Liver (tissue), 7 donors: ENCODE measurements at regions not wholly inside any gene's neighbourhood (a gene's known extent, or its start where the extent isn't known, plus 50 kb on each side); places are given as distances from the start of the nearest gene placed in this dataset.

Experiments used
- DNase-seq: peaks from one replicate; pipeline ENCODE4 v3.0.0-alpha.2; 2017; ENCODE audit warnings: low spot score
- H3K27ac ChIP-seq, 2 donors: one replicate each; pipeline ENCODE4 v1.7.0; 2013; ENCODE audit warnings: inconsistent platforms in 2 of 2, low read length in 2 of 2, control low read depth in 1 of 2, low read depth in 1 of 2, mild to moderate bottlenecking in 1 of 2
- H3K27me3 ChIP-seq, 4 donors: one replicate each; pipeline versions ENCODE4 v1.6.1 to v1.7.0; 2013; ENCODE audit warnings: low read length in 3 of 4, inconsistent platforms in 1 of 4, mild to moderate bottlenecking in 1 of 4, moderate library complexity in 1 of 4; ENCODE audit not compliant: control insufficient read depth in 4 of 4, insufficient read depth in 4 of 4
- H3K36me3 ChIP-seq, 4 donors: one replicate each; pipeline versions ENCODE4 v1.6.1 to v1.7.0; 2013; ENCODE audit warnings: low read length in 3 of 4, mild to moderate bottlenecking in 3 of 4, low read depth in 1 of 4, moderate library complexity in 1 of 4; ENCODE audit not compliant: control insufficient read depth in 4 of 4, insufficient read depth in 3 of 4
- H3K4me1 ChIP-seq, 4 donors: one replicate each; pipeline versions ENCODE4 v1.6.1 to v1.7.0; 2013; ENCODE audit warnings: low read length in 3 of 4, mild to moderate bottlenecking in 3 of 4, moderate library complexity in 1 of 4; ENCODE audit not compliant: control insufficient read depth in 4 of 4, insufficient read depth in 4 of 4
- H3K4me3 ChIP-seq, 3 donors: one replicate each; pipeline versions ENCODE4 v1.6.1 to v1.7.0; 2013; ENCODE audit warnings: low read length in 3 of 3, control low read depth in 1 of 3, low read depth in 1 of 3, mild to moderate bottlenecking in 1 of 3
- H3K9ac ChIP-seq, 2 donors: one replicate each; pipeline ENCODE4 v1.7.0; 2013; ENCODE audit warnings: low read length in 2 of 2, mild to moderate bottlenecking in 2 of 2, moderate library complexity in 2 of 2, control low read depth in 1 of 2, low read depth in 1 of 2
- H3K9me3 ChIP-seq, 4 donors: one replicate each; pipeline versions ENCODE4 v1.6.1 to v1.7.0; 2013; ENCODE audit warnings: low read length in 3 of 4; ENCODE audit not compliant: control insufficient read depth in 4 of 4
- EGR1 ChIP-seq, 2 donors: IDR thresholded peaks; 2 replicates each; pipeline ENCODE4 v1.6.1; 2016 to 2018; ENCODE audit warnings: antibody characterized with exemption in 2 of 2, low read depth in 2 of 2
- FOXA1 ChIP-seq: IDR thresholded peaks from 2 replicates; pipeline ENCODE4 v1.6.1; 2016; ENCODE audit warnings: antibody characterized with exemption
- FOXA2 ChIP-seq: IDR thresholded peaks from 2 replicates; pipeline ENCODE4 v1.6.1; 2016; ENCODE audit warnings: antibody characterized with exemption
- GABPA ChIP-seq, 2 donors: IDR thresholded peaks in 1 of 2; conservative IDR thresholded peaks in 1 of 2; 2 replicates each; pipeline ENCODE4 v1.6.1; 2016; ENCODE audit warnings: antibody characterized with exemption in 2 of 2, mild to moderate bottlenecking in 1 of 2, moderate library complexity in 1 of 2
- HNF4A ChIP-seq, 2 donors: conservative IDR thresholded peaks; 2 replicates each; pipeline ENCODE4 v1.6.1; 2016; ENCODE audit warnings: antibody characterized with exemption in 2 of 2, mild to moderate bottlenecking in 2 of 2
- HNF4G ChIP-seq: IDR thresholded peaks from 2 replicates; pipeline ENCODE4 v1.6.1; 2016; ENCODE audit warnings: antibody characterized with exemption
- JUND ChIP-seq, 2 donors: IDR thresholded peaks; 2 replicates each; pipeline ENCODE4 v1.6.1; 2016; ENCODE audit warnings: antibody characterized with exemption in 2 of 2
- NR2F2 ChIP-seq: IDR thresholded peaks from 2 replicates; pipeline ENCODE4 v1.6.1; 2016; ENCODE audit warnings: antibody characterized with exemption
- TAF1 ChIP-seq: conservative IDR thresholded peaks from 2 replicates; pipeline ENCODE4 v1.6.1; 2016; ENCODE audit warnings: antibody characterized with exemption, mild to moderate bottlenecking
- YY1 ChIP-seq: IDR thresholded peaks from 2 replicates; pipeline ENCODE4 v1.6.1; 2016; ENCODE audit warnings: antibody characterized with exemption, mild to moderate bottlenecking
- WGBS: extraction: QIAGEN DNeasy Blood & Tissue Kit; methylation state at CpG from one replicate; pipeline ENCODE4 v1.1.7; 2013; 5-methylcytosine and 5-hydroxymethylcytosine counted together
- TF ChIP-seq, protein P1 (sequence below): IDR thresholded peaks from 2 replicates; pipeline ENCODE4 v1.6.1; 2016; ENCODE audit warnings: antibody characterized with exemption
- TF ChIP-seq, protein P2 (sequence below): IDR thresholded peaks from 2 replicates; pipeline ENCODE4 v1.6.1; 2016; ENCODE audit warnings: antibody characterized with exemption, mild to moderate bottlenecking
- TF ChIP-seq, protein P3 (sequence below): IDR thresholded peaks from 2 replicates; pipeline ENCODE4 v1.6.1; 2016; ENCODE audit warnings: antibody characterized with exemption
- TF ChIP-seq, protein P4 (sequence below): IDR thresholded peaks from 2 replicates; pipeline ENCODE4 v1.6.1; 2016; ENCODE audit warnings: antibody characterized with exemption
- donor health status: healthy.
- donor health status: healthy.
- donor health status: healthy.
- donor health status: healthy.

DNA sequence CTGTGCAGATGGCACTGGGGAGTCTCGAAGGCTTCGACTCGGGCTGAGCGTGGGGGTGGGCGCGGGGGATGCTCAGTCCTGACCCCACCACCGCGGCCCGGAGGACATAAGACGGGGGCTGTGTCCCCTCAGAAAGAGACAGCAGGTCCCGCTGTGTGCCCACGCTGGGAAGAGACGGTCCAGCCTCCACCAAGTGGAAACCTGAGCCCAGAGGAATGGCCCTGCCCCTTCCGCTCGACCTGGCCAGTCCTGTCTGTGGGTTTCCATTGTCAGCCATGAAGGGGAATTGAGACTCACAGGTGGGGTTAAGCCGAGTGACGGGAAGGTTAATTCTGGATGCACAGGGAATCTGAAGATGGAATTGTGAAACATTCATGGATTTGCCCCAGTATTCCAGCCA lies 442.7 kb downstream of the PREX1 start:
- H3K27ac ChIP-seq, result no peak overlapping the region
- DNase-seq, result no peak
- WGBS, result 74% methylated on average over 17 of the region's 17 CpGs
- H3K9ac ChIP-seq, result no peak overlapping the region
- H3K36me3 ChIP-seq, result no peaks in the 10 kb centered on the region
- no peaks in the 10 kb centered on the region for H3K4me1 ChIP-seq
- no peak overlapping the region for H3K4me3 ChIP-seq
- no peaks in the 10 kb centered on the region for H3K27me3 ChIP-seq
- TF ChIP-seq YY1, result no peak
- TF ChIP-seq, protein P1, sequence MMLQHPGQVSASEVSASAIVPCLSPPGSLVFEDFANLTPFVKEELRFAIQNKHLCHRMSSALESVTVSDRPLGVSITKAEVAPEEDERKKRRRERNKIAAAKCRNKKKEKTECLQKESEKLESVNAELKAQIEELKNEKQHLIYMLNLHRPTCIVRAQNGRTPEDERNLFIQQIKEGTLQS, result no peak
- no peak for TF ChIP-seq HNF4A (conservative IDR thresholded peaks at IDR 0.05)
- no peak for TF ChIP-seq GABPA (IDR thresholded peaks at IDR 0.05 in 1 of 2, conservative IDR thresholded peaks at IDR 0.05 in 1 of 2)
- no peak for TF ChIP-seq FOXA2
- no peak for TF ChIP-seq NR2F2
- TF ChIP-seq, protein P2, sequence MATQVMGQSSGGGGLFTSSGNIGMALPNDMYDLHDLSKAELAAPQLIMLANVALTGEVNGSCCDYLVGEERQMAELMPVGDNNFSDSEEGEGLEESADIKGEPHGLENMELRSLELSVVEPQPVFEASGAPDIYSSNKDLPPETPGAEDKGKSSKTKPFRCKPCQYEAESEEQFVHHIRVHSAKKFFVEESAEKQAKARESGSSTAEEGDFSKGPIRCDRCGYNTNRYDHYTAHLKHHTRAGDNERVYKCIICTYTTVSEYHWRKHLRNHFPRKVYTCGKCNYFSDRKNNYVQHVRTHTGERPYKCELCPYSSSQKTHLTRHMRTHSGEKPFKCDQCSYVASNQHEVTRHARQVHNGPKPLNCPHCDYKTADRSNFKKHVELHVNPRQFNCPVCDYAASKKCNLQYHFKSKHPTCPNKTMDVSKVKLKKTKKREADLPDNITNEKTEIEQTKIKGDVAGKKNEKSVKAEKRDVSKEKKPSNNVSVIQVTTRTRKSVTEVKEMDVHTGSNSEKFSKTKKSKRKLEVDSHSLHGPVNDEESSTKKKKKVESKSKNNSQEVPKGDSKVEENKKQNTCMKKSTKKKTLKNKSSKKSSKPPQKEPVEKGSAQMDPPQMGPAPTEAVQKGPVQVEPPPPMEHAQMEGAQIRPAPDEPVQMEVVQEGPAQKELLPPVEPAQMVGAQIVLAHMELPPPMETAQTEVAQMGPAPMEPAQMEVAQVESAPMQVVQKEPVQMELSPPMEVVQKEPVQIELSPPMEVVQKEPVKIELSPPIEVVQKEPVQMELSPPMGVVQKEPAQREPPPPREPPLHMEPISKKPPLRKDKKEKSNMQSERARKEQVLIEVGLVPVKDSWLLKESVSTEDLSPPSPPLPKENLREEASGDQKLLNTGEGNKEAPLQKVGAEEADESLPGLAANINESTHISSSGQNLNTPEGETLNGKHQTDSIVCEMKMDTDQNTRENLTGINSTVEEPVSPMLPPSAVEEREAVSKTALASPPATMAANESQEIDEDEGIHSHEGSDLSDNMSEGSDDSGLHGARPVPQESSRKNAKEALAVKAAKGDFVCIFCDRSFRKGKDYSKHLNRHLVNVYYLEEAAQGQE, result no peak
- H3K9me3 ChIP-seq, result no peaks in the 10 kb centered on the region

DNA sequence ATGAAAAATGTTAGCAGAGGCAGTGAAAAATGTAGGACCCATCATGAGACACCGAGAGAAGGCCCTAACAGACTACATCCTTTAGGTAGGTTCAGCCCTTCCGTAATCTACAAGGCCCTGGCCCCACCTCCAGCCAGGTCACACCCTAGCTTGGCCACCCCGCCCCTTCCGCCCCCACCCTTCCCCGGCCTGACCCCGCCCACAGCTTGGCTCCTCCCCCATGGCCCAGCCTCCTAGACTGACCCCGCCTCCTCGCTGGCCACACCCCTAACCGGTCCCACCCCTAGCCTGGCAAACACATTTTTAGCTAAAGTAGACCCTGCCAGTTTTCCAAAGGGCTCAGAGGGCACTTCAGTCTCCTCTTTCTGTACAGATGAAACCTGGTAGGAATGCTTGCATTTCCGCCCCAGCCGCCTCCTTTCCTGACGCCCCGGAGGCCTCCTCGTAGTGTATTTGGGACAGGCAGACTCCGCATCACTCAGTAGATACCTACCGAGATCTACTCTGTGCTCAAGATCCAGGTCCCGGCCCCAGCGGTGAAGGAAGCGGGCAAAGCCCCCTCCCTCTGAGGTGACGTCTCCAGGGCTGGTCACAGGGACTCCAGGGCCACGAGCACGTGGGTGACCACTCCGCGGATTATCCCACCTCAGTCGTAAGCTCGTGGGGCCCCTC lies 443.5 kb downstream of the PREX1 start:
- Histone ChIP-seq H3K4me1 (no peaks in the 10 kb centered on the region), H3K9ac (no peak overlapping the region), H3K27me3 (no peaks in the 10 kb centered on the region), H3K36me3 (no peaks in the 10 kb centered on the region), H3K27ac (no peak overlapping the region), H3K9me3 (no peaks in the 10 kb centered on the region), H3K4me3 (no peak overlapping the region)
- DNase-seq, result peak; percentile 49
- TF ChIP-seq TAF1, result no peak
- TF ChIP-seq HNF4G, result no peak
- TF ChIP-seq, protein P3, sequence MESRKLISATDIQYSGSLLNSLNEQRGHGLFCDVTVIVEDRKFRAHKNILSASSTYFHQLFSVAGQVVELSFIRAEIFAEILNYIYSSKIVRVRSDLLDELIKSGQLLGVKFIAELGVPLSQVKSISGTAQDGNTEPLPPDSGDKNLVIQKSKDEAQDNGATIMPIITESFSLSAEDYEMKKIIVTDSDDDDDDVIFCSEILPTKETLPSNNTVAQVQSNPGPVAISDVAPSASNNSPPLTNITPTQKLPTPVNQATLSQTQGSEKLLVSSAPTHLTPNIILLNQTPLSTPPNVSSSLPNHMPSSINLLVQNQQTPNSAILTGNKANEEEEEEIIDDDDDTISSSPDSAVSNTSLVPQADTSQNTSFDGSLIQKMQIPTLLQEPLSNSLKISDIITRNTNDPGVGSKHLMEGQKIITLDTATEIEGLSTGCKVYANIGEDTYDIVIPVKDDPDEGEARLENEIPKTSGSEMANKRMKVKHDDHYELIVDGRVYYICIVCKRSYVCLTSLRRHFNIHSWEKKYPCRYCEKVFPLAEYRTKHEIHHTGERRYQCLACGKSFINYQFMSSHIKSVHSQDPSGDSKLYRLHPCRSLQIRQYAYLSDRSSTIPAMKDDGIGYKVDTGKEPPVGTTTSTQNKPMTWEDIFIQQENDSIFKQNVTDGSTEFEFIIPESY, result no peak
- TF ChIP-seq YY1, result no peak
- 70% methylated on average over 26 of the region's 26 CpGs for WGBS

DNA sequence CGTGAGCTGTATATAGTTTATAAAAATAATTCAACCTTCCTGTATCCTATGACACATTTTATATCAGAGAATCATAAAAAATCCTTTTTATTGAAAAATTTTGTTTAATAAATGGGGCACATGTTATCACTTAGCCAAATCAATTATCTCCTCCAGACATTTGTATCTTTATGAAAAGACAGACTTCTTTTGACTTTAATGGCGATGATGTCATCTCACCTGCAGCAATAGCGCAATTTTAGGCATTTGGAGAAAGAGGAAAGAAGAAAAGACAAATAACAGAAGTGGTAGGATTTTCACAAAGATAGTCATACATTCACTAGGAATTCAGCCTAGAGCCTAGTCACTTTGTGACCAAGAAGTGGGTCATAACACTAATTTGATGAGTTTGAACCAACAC lies 444.5 kb downstream of the PREX1 start:
- H3K4me1 ChIP-seq, result peaks cover 0 to 1% (median 0%) of the 10 kb centered on the region in 4 donors
- no peak for DNase-seq
- no peak overlapping the region for H3K9ac ChIP-seq
- H3K36me3 ChIP-seq, result no peaks in the 10 kb centered on the region
- H3K27me3 ChIP-seq, result no peaks in the 10 kb centered on the region
- no peaks in the 10 kb centered on the region for H3K9me3 ChIP-seq
- no peak overlapping the region for H3K27ac ChIP-seq
- 94% methylated on average over 3 of the region's 3 CpGs for WGBS
- H3K4me3 ChIP-seq, result no peak overlapping the region
- TF ChIP-seq, protein P2, result no peak
- TF ChIP-seq NR2F2, result no peak
- no peak for TF ChIP-seq FOXA1
- TF ChIP-seq, protein P4, sequence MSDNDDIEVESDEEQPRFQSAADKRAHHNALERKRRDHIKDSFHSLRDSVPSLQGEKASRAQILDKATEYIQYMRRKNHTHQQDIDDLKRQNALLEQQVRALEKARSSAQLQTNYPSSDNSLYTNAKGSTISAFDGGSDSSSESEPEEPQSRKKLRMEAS, result no peak
- TF ChIP-seq JUND (IDR thresholded peaks at IDR 0.05), result no peak
- TF ChIP-seq TAF1, result no peak
- no peak for TF ChIP-seq GABPA (IDR thresholded peaks at IDR 0.05 in 1 of 2, conservative IDR thresholded peaks at IDR 0.05 in 1 of 2)
- no peak for TF ChIP-seq EGR1 (IDR thresholded peaks at IDR 0.05; ENCODE audit: low read depth in 2 of 2)
- TF ChIP-seq, protein P3, result no peak
- TF ChIP-seq, protein P1, result no peak
